Endothelial cell of umbilical vein (primary cell): ENCODE measurements at regions not wholly inside any gene's neighbourhood (a gene's known extent, or its start where the extent isn't known, plus 50 kb on each side); places are given as distances from the start of the nearest gene placed in this dataset.

Experiments
- BruUV-seq: library from RNA; stranded (reverse); fragments of 400-500 nt; replicated peaks from 2 replicates; lab custom pipeline; 2021; lab: Mats Ljungman, UMichigan
- CTCF ChIA-PET: fragments of 300-600, 350-600 bp; sonication (Branson Sonifier 250); formaldehyde crosslinking; loops from one replicate; lab custom pipeline; 2021; ENCODE audit warnings: antibody characterized with exemption, inconsistent platforms; lab: Charles Lee
- POLR2A ChIA-PET: fragments of 300-600, 350-600 bp; sonication (Branson Sonifier 250); formaldehyde crosslinking; loops from one replicate; lab custom pipeline; 2021; ENCODE audit warnings: antibody characterized with exemption, inconsistent platforms; lab: Charles Lee
- DNase-seq: peaks from one replicate; pipeline ENCODE4 v3.0.0-alpha.2; 2011; ENCODE audit warnings: low read depth, low spot score
- FAIRE-seq: peaks from 2 replicates; lab custom pipeline; 2011; peaks lifted over from hg19 to GRCh38; lab: Jason Lieb, UNC
- H2AFZ ChIP-seq: 2 replicates; pipeline ENCODE4 v1.6.0; 2012; ENCODE audit warnings: low read depth, low read length, control low read depth, inconsistent platforms
- H3K27ac ChIP-seq: 2 replicates; pipeline ENCODE4 v1.5.1; 2011; ENCODE audit warnings: low read depth, mild to moderate bottlenecking, control low read depth, low read length, moderate library complexity; ENCODE audit not compliant: insufficient read depth
- H3K27me3 ChIP-seq, 2 experiments: 2 replicates each; pipeline versions ENCODE4 v1.6.0 to v1.6.1; 2011; ENCODE audit warnings: low read length in 2 of 2, mixed read lengths in 1 of 2; ENCODE audit not compliant: control insufficient read depth in 2 of 2, insufficient read depth in 2 of 2
- H3K36me3 ChIP-seq, 2 experiments: 2 replicates in 1 of 2; 3 replicates in 1 of 2; pipeline ENCODE4 v1.5.1; 2011; ENCODE audit warnings: low read length in 2 of 2, mild to moderate bottlenecking in 1 of 2, moderate library complexity in 1 of 2; ENCODE audit not compliant: control insufficient read depth in 2 of 2, insufficient read depth in 2 of 2; ENCODE audit errors: extremely low read depth in 1 of 2
- H3K4me1 ChIP-seq: 3 replicates; pipeline ENCODE4 v1.5.1; 2011; ENCODE audit warnings: mild to moderate bottlenecking, low read length; ENCODE audit not compliant: control insufficient read depth, insufficient read depth; ENCODE audit errors: extremely low read depth
- H3K4me2 ChIP-seq: 2 replicates; pipeline ENCODE4 v1.6.1; 2011; ENCODE audit warnings: low read length, control low read depth, mixed read lengths; ENCODE audit not compliant: insufficient read depth
- H3K4me3 ChIP-seq, 3 experiments: fragments of 200-600 bp in 1 of 3; sonication (generic), shearing (Covaris generic) in 1 of 3; replicated peaks in 1 of 3; 2 replicates each; pipeline ENCODE4 v1.5.1; 2011 to 2016; ENCODE audit warnings: control low read depth in 3 of 3, low read length in 3 of 3, mild to moderate bottlenecking in 2 of 3, inconsistent platforms in 1 of 3, low read depth in 1 of 3, moderate library complexity in 1 of 3; ENCODE audit not compliant: insufficient read depth in 1 of 3
- H3K79me2 ChIP-seq: 2 replicates; pipeline ENCODE4 v1.6.0; 2012; ENCODE audit warnings: low read length, inconsistent platforms; ENCODE audit not compliant: control insufficient read depth, insufficient read depth
- H3K9ac ChIP-seq: replicated peaks from 2 replicates; pipeline ENCODE3; 2011; ENCODE audit warnings: low read length, control low read depth; ENCODE audit not compliant: insufficient read depth; ENCODE audit errors: extremely low read depth
- H3K9me1 ChIP-seq: replicated peaks from 3 replicates; pipeline ENCODE4 v1.6.0; 2011; ENCODE audit warnings: mild to moderate bottlenecking, low read length; ENCODE audit not compliant: control insufficient read depth, insufficient read depth; ENCODE audit errors: extremely low read depth
- H3K9me3 ChIP-seq: replicated peaks from 2 replicates; pipeline ENCODE4 v1.5.1; 2012; ENCODE audit warnings: low read length, inconsistent platforms; ENCODE audit not compliant: control insufficient read depth, insufficient read depth
- H4K20me1 ChIP-seq: replicated peaks from 2 replicates; pipeline ENCODE3; 2011; ENCODE audit warnings: mild to moderate bottlenecking, low read length; ENCODE audit not compliant: control insufficient read depth, insufficient read depth; ENCODE audit errors: extremely low read depth
- EZH2 ChIP-seq: IDR thresholded peaks from 2 replicates; pipeline ENCODE4 v1.6.1; 2012; ENCODE audit warnings: borderline replicate concordance, low read depth, mild to moderate bottlenecking, moderate library complexity, low read length, inconsistent platforms; ENCODE audit not compliant: severe bottlenecking
- FOS ChIP-seq: IDR thresholded peaks from 2 replicates; pipeline ENCODE4 v1.6.1; 2011; ENCODE audit warnings: mild to moderate bottlenecking, low read length, moderate library complexity, borderline replicate concordance; ENCODE audit not compliant: insufficient read depth
- GATA2 ChIP-seq: IDR thresholded peaks from 2 replicates; pipeline ENCODE4 v1.7.0; 2011; ENCODE audit warnings: low read depth, mild to moderate bottlenecking, moderate library complexity, mixed read lengths, low read length; ENCODE audit not compliant: insufficient read length, insufficient read depth
- JUN ChIP-seq: IDR thresholded peaks from 2 replicates; pipeline ENCODE4 v1.6.1; 2011; ENCODE audit warnings: borderline replicate concordance, low read depth; ENCODE audit not compliant: insufficient read length, insufficient read depth
- MYC ChIP-seq: IDR thresholded peaks from one replicate; pipeline ENCODE4 v1.6.1; 2011; ENCODE audit warnings: mild to moderate bottlenecking, low read depth, low read length
- POLR2A ChIP-seq: IDR thresholded peaks from 2 replicates; pipeline ENCODE4 v1.6.1; 2012; ENCODE audit warnings: low read depth, mild to moderate bottlenecking, control low read depth, low read length
- POLR2AphosphoS5 ChIP-seq: IDR thresholded peaks from 2 replicates; pipeline ENCODE4 v1.6.1; 2012; ENCODE audit warnings: low read depth, mild to moderate bottlenecking, control low read depth, low read length, moderate library complexity; ENCODE audit not compliant: insufficient read depth
- dilution Hi-C: fragments of 300-500 bp; cut with MboI; formaldehyde crosslinking; loops from one replicate; pipeline ENCODE4 v1.15.0; 2019; ENCODE audit warnings: low sequenced_read_pairs; ENCODE audit not compliant: extremely low pct_ligation_motif_present
- intact Hi-C: fragments of 100-400 bp; cut with micrococcal nuclease; formaldehyde crosslinking; loops from one replicate; pipeline ENCODE4 v1.10.0; 2022
- TF ChIP-seq, protein P1 (sequence below), 2 donors: IDR thresholded peaks; 1 replicate in 1 of 2; 2 replicates in 1 of 2; pipeline ENCODE4 v1.5.1; 2011; ENCODE audit warnings: low read length in 2 of 2, mild to moderate bottlenecking in 2 of 2, moderate library complexity in 2 of 2, control low read depth in 1 of 2, inconsistent platforms in 1 of 2, low read depth in 1 of 2; ENCODE audit not compliant: insufficient read depth in 1 of 2; ENCODE audit errors: extremely low read depth in 1 of 2
- TF ChIP-seq, protein P2 (sequence below): IDR thresholded peaks from 2 replicates; pipeline ENCODE4 v1.6.1; 2011; ENCODE audit not compliant: insufficient read depth, insufficient read length

DNA sequence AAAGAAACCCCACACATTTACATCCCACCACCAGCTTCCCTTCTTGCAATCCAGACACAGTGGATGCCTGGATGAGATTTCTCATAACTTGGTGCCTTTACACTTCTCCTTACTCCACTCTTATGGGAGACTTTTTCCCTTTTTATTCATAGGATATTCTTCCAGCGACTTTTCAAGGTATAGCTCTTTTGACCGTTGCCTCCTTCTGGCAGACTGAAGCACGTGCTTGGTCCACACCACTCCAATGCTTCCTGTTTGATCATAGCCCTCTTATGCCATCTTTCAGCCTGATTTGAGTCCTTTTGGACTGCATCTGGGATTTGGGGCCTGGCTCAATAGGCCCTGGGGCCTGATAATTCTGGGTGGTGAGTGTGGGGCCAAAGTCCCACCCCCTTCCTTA lies 87.7 kb downstream of the ERCC5 start:
- H3K27ac ChIP-seq, result no peak overlapping the region
- no peak overlapping the region for H3K4me3 ChIP-seq
- FAIRE-seq (no peak), DNase-seq (no peak)
- dilution Hi-C loops (no loop called here), intact Hi-C loops (no loop called here)
- no peaks in the 10 kb centered on the region for H3K79me2 ChIP-seq
- H2AFZ ChIP-seq, result no peak overlapping the region
- no peak overlapping the region for H3K4me2 ChIP-seq
- no peaks in the 10 kb centered on the region for H3K36me3 ChIP-seq
- TF ChIP-seq, protein P1, sequence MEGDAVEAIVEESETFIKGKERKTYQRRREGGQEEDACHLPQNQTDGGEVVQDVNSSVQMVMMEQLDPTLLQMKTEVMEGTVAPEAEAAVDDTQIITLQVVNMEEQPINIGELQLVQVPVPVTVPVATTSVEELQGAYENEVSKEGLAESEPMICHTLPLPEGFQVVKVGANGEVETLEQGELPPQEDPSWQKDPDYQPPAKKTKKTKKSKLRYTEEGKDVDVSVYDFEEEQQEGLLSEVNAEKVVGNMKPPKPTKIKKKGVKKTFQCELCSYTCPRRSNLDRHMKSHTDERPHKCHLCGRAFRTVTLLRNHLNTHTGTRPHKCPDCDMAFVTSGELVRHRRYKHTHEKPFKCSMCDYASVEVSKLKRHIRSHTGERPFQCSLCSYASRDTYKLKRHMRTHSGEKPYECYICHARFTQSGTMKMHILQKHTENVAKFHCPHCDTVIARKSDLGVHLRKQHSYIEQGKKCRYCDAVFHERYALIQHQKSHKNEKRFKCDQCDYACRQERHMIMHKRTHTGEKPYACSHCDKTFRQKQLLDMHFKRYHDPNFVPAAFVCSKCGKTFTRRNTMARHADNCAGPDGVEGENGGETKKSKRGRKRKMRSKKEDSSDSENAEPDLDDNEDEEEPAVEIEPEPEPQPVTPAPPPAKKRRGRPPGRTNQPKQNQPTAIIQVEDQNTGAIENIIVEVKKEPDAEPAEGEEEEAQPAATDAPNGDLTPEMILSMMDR (IDR thresholded peaks at IDR 0.05; ENCODE audit: extremely low read depth in 1 of 2, insufficient read depth in 1 of 2, low read depth in 1 of 2, low read length in 2 of 2), result no peak
- TF ChIP-seq EZH2 (no peak), JUN (no peak), GATA2 (no peak), MYC (no peak)
- ChIA-PET CTCF (no interaction called here), POLR2A (no interaction called here)
- H3K9me1 ChIP-seq, result no peaks in the 10 kb centered on the region
- no TSS peak for BruUV-seq
- no peaks in the 10 kb centered on the region for H3K27me3 ChIP-seq
- H3K9ac ChIP-seq, result no peak overlapping the region
- H3K9me3 ChIP-seq, result no peaks in the 10 kb centered on the region
- H4K20me1 ChIP-seq, result no peaks in the 10 kb centered on the region
- H3K4me1 ChIP-seq, result no peaks in the 10 kb centered on the region

DNA sequence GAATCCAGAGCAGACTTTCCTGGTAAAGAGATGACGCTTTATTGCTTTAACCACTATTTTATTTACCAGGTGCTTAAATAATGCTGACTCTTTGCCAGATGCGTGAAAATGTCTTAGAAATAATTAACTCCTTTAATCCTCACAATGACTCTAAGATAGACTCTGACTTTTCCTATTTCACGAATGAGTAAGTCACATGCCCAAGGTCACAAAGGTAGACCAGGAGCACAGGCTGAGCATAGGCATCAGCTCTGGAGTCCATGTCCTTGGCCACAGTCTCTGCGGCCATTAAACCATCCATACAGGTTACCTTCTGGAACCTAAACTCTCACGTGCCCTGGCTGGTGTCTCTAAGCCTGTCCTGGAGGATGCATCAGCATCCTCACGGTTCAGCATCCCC lies 87.3 kb downstream of the ERCC5 start:
- DNase-seq (no peak), FAIRE-seq (no peak)
- no peak overlapping the region for H3K9ac ChIP-seq
- dilution Hi-C loops, result no loop called here
- no peaks in the 10 kb centered on the region for H3K4me1 ChIP-seq
- CTCF ChIA-PET, result interaction anchor here (1.0 kb wide), 1 partner anchor 8 kb away, joined by 3 read pairs; no protein-coding TSS in a partner anchor
- TF ChIP-seq GATA2 (no peak), EZH2 (no peak), JUN (no peak), POLR2AphosphoS5 (no peak), POLR2A (no peak), FOS (no peak), MYC (no peak)
- TF ChIP-seq, protein P1 (IDR thresholded peaks at IDR 0.05; ENCODE audit: extremely low read depth in 1 of 2, insufficient read depth in 1 of 2, low read depth in 1 of 2, low read length in 2 of 2), result no peak
- TF ChIP-seq, protein P2, sequence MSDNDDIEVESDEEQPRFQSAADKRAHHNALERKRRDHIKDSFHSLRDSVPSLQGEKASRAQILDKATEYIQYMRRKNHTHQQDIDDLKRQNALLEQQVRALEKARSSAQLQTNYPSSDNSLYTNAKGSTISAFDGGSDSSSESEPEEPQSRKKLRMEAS, result no peak
- no peaks in the 10 kb centered on the region for H3K9me1 ChIP-seq
- intact Hi-C loops, result no loop called here
- H3K27ac ChIP-seq, result no peak overlapping the region
- no peaks in the 10 kb centered on the region for H3K79me2 ChIP-seq
- H2AFZ ChIP-seq, result no peak overlapping the region
- no peak overlapping the region for H3K4me2 ChIP-seq
- H3K4me3 ChIP-seq, result no peak overlapping the region
- POLR2A ChIA-PET, result no interaction called here
- no peaks in the 10 kb centered on the region for H3K9me3 ChIP-seq
- H4K20me1 ChIP-seq, result no peaks in the 10 kb centered on the region
- H3K36me3 ChIP-seq, result no peaks in the 10 kb centered on the region
- no peaks in the 10 kb centered on the region for H3K27me3 ChIP-seq
- no TSS peak for BruUV-seq
